ENCODE measurements at regions not wholly inside any gene's neighbourhood (a gene's known extent, or its start where the extent isn't known, plus 50 kb on each side); places are given as distances from the start of the nearest gene placed in this dataset.

DNA sequence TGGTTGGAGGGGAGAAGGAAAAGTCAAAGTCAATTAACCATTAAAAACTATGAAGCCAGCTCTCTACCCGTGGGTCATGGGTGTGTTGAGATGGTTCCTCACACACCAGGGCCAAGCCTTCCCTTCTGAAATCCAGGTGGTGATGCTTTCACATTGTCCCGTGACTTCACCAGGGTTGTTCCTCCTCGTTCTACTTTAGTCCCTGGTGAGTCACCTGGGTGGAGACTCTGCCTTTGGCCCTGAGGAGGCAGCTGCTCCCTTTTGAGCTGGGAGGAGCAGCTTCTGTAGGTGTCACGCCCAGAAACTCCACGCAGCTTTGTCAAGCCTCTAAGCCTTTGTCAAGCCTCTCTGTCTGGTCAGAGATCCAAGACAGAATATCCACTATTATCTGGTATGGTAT, 348.3 kb downstream of the BMP4 start (continued):
- TF ChIP-seq, protein P1, sequence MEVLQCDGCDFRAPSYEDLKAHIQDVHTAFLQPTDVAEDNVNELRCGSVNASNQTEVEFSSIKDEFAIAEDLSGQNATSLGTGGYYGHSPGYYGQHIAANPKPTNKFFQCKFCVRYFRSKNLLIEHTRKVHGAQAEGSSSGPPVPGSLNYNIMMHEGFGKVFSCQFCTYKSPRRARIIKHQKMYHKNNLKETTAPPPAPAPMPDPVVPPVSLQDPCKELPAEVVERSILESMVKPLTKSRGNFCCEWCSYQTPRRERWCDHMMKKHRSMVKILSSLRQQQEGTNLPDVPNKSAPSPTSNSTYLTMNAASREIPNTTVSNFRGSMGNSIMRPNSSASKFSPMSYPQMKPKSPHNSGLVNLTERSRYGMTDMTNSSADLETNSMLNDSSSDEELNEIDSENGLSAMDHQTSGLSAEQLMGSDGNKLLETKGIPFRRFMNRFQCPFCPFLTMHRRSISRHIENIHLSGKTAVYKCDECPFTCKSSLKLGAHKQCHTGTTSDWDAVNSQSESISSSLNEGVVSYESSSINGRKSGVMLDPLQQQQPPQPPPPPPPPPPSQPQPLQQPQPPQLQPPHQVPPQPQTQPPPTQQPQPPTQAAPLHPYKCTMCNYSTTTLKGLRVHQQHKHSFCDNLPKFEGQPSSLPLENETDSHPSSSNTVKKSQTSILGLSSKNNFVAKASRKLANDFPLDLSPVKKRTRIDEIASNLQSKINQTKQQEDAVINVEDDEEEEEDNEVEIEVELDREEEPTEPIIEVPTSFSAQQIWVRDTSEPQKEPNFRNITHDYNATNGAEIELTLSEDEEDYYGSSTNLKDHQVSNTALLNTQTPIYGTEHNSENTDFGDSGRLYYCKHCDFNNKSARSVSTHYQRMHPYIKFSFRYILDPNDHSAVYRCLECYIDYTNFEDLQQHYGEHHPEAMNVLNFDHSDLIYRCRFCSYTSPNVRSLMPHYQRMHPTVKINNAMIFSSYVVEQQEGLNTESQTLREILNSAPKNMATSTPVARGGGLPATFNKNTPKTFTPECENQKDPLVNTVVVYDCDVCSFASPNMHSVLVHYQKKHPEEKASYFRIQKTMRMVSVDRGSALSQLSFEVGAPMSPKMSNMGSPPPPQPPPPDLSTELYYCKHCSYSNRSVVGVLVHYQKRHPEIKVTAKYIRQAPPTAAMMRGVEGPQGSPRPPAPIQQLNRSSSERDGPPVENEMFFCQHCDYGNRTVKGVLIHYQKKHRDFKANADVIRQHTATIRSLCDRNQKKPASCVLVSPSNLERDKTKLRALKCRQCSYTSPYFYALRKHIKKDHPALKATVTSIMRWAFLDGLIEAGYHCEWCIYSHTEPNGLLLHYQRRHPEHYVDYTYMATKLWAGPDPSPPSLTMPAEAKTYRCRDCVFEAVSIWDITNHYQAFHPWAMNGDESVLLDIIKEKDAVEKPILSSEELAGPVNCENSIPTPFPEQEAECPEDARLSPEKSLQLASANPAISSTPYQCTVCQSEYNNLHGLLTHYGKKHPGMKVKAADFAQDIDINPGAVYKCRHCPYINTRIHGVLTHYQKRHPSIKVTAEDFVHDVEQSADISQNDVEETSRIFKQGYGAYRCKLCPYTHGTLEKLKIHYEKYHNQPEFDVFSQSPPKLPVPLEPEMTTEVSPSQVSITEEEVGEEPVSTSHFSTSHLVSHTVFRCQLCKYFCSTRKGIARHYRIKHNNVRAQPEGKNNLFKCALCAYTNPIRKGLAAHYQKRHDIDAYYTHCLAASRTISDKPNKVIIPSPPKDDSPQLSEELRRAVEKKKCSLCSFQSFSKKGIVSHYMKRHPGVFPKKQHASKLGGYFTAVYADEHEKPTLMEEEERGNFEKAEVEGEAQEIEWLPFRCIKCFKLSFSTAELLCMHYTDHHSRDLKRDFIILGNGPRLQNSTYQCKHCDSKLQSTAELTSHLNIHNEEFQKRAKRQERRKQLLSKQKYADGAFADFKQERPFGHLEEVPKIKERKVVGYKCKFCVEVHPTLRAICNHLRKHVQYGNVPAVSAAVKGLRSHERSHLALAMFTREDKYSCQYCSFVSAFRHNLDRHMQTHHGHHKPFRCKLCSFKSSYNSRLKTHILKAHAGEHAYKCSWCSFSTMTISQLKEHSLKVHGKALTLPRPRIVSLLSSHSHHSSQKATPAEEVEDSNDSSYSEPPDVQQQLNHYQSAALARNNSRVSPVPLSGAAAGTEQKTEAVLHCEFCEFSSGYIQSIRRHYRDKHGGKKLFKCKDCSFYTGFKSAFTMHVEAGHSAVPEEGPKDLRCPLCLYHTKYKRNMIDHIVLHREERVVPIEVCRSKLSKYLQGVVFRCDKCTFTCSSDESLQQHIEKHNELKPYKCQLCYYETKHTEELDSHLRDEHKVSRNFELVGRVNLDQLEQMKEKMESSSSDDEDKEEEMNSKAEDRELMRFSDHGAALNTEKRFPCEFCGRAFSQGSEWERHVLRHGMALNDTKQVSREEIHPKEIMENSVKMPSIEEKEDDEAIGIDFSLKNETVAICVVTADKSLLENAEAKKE (CRISPR knock-in tag; IDR thresholded peaks at IDR 0.05): no peak
- TF ChIP-seq POLR2AphosphoS5 (IDR thresholded peaks at IDR 0.05; ENCODE audit: low read depth): no peak
- no peak for TF ChIP-seq STAT1 (IDR thresholded peaks at IDR 0.05; ENCODE audit: unreplicated experiment)
- no peak for TF ChIP-seq EZH2phosphoT487 (IDR thresholded peaks at IDR 0.05; ENCODE audit: unreplicated experiment)
- TF ChIP-seq, protein P2, sequence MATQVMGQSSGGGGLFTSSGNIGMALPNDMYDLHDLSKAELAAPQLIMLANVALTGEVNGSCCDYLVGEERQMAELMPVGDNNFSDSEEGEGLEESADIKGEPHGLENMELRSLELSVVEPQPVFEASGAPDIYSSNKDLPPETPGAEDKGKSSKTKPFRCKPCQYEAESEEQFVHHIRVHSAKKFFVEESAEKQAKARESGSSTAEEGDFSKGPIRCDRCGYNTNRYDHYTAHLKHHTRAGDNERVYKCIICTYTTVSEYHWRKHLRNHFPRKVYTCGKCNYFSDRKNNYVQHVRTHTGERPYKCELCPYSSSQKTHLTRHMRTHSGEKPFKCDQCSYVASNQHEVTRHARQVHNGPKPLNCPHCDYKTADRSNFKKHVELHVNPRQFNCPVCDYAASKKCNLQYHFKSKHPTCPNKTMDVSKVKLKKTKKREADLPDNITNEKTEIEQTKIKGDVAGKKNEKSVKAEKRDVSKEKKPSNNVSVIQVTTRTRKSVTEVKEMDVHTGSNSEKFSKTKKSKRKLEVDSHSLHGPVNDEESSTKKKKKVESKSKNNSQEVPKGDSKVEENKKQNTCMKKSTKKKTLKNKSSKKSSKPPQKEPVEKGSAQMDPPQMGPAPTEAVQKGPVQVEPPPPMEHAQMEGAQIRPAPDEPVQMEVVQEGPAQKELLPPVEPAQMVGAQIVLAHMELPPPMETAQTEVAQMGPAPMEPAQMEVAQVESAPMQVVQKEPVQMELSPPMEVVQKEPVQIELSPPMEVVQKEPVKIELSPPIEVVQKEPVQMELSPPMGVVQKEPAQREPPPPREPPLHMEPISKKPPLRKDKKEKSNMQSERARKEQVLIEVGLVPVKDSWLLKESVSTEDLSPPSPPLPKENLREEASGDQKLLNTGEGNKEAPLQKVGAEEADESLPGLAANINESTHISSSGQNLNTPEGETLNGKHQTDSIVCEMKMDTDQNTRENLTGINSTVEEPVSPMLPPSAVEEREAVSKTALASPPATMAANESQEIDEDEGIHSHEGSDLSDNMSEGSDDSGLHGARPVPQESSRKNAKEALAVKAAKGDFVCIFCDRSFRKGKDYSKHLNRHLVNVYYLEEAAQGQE (IDR thresholded peaks at IDR 0.05; ENCODE audit: unreplicated experiment): no peak
- TF ChIP-seq, protein P3, sequence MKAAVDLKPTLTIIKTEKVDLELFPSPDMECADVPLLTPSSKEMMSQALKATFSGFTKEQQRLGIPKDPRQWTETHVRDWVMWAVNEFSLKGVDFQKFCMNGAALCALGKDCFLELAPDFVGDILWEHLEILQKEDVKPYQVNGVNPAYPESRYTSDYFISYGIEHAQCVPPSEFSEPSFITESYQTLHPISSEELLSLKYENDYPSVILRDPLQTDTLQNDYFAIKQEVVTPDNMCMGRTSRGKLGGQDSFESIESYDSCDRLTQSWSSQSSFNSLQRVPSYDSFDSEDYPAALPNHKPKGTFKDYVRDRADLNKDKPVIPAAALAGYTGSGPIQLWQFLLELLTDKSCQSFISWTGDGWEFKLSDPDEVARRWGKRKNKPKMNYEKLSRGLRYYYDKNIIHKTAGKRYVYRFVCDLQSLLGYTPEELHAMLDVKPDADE (IDR thresholded peaks at IDR 0.05): no peak

All from GM23338 (cell line).